Spleen (tissue), 11 donors: ENCODE measurements at regions not wholly inside any gene's neighbourhood (a gene's known extent, or its start where the extent isn't known, plus 50 kb on each side); places are given as distances from the start of the nearest gene placed in this dataset.

Source experiments
- DNase-seq: peaks from one replicate; pipeline ENCODE4 v3.0.0-alpha.2; 2020
- H3K27ac ChIP-seq, 8 donors: fragments of 200-600 bp; sonication (generic) in 7 of 8; 1 replicate in 4 of 8; 2 replicates in 4 of 8; pipeline versions ENCODE4 v1.5.0 to v1.8.0; 2016 to 2021; ENCODE audit warnings: inconsistent platforms in 4 of 8, mild to moderate bottlenecking in 4 of 8, moderate library complexity in 1 of 8
- H3K27me3 ChIP-seq, 7 donors: fragments of 200-600 bp; sonication (generic) in 6 of 7; replicated peaks in 1 of 7; 1 replicate in 4 of 7; 2 replicates in 3 of 7; pipeline versions ENCODE4 v1.5.0 to v1.8.0; 2016 to 2021; ENCODE audit warnings: inconsistent platforms in 3 of 7, mild to moderate bottlenecking in 1 of 7
- H3K36me3 ChIP-seq, 6 donors: fragments of 200-600 bp; sonication (generic) in 5 of 6; 1 replicate in 4 of 6; 2 replicates in 2 of 6; pipeline versions ENCODE4 v1.5.0 to v1.8.0; 2016 to 2021; ENCODE audit warnings: inconsistent platforms in 2 of 6
- H3K4me1 ChIP-seq, 6 donors: fragments of 200-600 bp; sonication (generic) in 5 of 6; 1 replicate in 3 of 6; 2 replicates in 3 of 6; pipeline versions ENCODE4 v1.5.0 to v1.8.0; 2016 to 2021; ENCODE audit warnings: inconsistent platforms in 3 of 6
- H3K4me3 ChIP-seq, 8 donors: fragments of 200-600 bp; sonication (generic) in 7 of 8; 1 replicate in 4 of 8; 2 replicates in 4 of 8; pipeline versions ENCODE4 v1.5.0 to v1.8.0; 2016 to 2021; ENCODE audit warnings: inconsistent platforms in 4 of 8, mild to moderate bottlenecking in 4 of 8, moderate library complexity in 2 of 8
- H3K9me3 ChIP-seq, 8 donors: fragments of 200-600 bp; sonication (generic) in 7 of 8; 1 replicate in 4 of 8; 2 replicates in 4 of 8; pipeline versions ENCODE4 v1.5.0 to v1.8.0; 2016 to 2021; ENCODE audit warnings: inconsistent platforms in 4 of 8
- CTCF ChIP-seq, 11 experiments: fragments of 200-600 bp in 7 of 11; fragments of 450-650 bp in 4 of 11; sonication (generic) in 4 of 11; IDR thresholded peaks in 8 of 11; conservative IDR thresholded peaks in 3 of 11; 1 replicate in 7 of 11; 2 replicates in 4 of 11; pipeline versions ENCODE4 v1.4.0 to v1.8.0; 2016 to 2021; ENCODE audit warnings: antibody characterized with exemption in 11 of 11, inconsistent platforms in 4 of 11, mild to moderate bottlenecking in 1 of 11
- POLR2A ChIP-seq, 3 donors: fragments of 450-650 bp; IDR thresholded peaks; one replicate each; pipeline ENCODE4 v1.5.1; 2017; ENCODE audit warnings: antibody characterized with exemption in 3 of 3, mild to moderate bottlenecking in 1 of 3
- POLR2AphosphoS5 ChIP-seq, 3 donors: sonication (generic); formaldehyde crosslinking; IDR thresholded peaks; one replicate each; pipeline ENCODE4 v1.5.1; 2017; ENCODE audit warnings: antibody characterized with exemption in 3 of 3
- WGBS, 5 donors: extraction: QIAGEN DNeasy Blood & Tissue Kit in 3 of 5; methylation state at CpG; one replicate each; pipeline versions ENCODE4 v1.1.5 to v1.1.7; 2013 to 2018; 5-methylcytosine and 5-hydroxymethylcytosine counted together
- intact Hi-C: fragments of 100-400 bp; cut with DNase I; formaldehyde crosslinking; loops from one replicate; pipeline ENCODE4 v1.15.0; 2023; ENCODE audit warnings: low total_unique reads
- donor health status: healthy with polysubstance abuse.
- donor health status: DM: no; HTN: no; CAD: no; lungs with moderate emphysema.
- donor health status: DM: no; HTN: no; CAD: no.
- donor health status: Bipolar disorder and iron deficiency.
- donor health status: healthy.
- donor health status: DM: no; HTN: no; CAD: no.
- donor health status: DM: yes; HTN: yes; CAD: no.

- 13 to 24% (median 21%) methylated on average over 29 to 32 of the region's 32 CpGs for WGBS, 5 donors
- DNase-seq, result no peak
- Histone ChIP-seq H3K36me3 (no peaks in the 10 kb centered on the region), H3K27me3 (peaks cover 6 to 91% (median 41%) of the 10 kb centered on the region in 7 donors), H3K4me3 (no peak overlapping the region), H3K4me1 (no peaks in the 10 kb centered on the region), H3K9me3 (no peaks in the 10 kb centered on the region), H3K27ac (no peak overlapping the region)
- intact Hi-C loops, result no loop called here
- no peak for TF ChIP-seq POLR2A (IDR thresholded peaks at IDR 0.05)
- TF ChIP-seq CTCF (IDR thresholded peaks at IDR 0.05 in 8 of 11, conservative IDR thresholded peaks at IDR 0.05 in 3 of 11), result no peak
- TF ChIP-seq POLR2AphosphoS5 (IDR thresholded peaks at IDR 0.05), result no peak
Observed at GRCh38 chr10:128265596-128265995, 139.4 kb upstream of the MKI67 start.

- Histone ChIP-seq H3K9me3 (no peaks in the 10 kb centered on the region), H3K27ac (no peak overlapping the region), H3K4me3 (no peak overlapping the region), H3K27me3 (peaks cover 6 to 96% (median 40%) of the 10 kb centered on the region in 7 donors), H3K36me3 (no peaks in the 10 kb centered on the region), H3K4me1 (no peaks in the 10 kb centered on the region)
- TF ChIP-seq POLR2A (IDR thresholded peaks at IDR 0.05), result no peak
- no peak for TF ChIP-seq POLR2AphosphoS5 (IDR thresholded peaks at IDR 0.05)
- no peak for TF ChIP-seq CTCF (IDR thresholded peaks at IDR 0.05 in 8 of 11, conservative IDR thresholded peaks at IDR 0.05 in 3 of 11)
- intact Hi-C loops, result no loop called here
- no peak for DNase-seq
- 40 to 46% (median 43%) methylated on average over 5 of the region's 5 CpGs for WGBS, 5 donors
Observed at GRCh38 chr10:128267581-128267980, 141.4 kb upstream of the MKI67 start.

- peaks cover 6 to 96% (median 38%) of the 10 kb centered on the region in 7 donors for H3K27me3 ChIP-seq
- no peaks in the 10 kb centered on the region for H3K36me3 ChIP-seq
- no peak overlapping the region for H3K4me3 ChIP-seq
- DNase-seq, result no peak
- H3K4me1 ChIP-seq, result no peaks in the 10 kb centered on the region
- TF ChIP-seq CTCF (IDR thresholded peaks at IDR 0.05 in 8 of 11, conservative IDR thresholded peaks at IDR 0.05 in 3 of 11) (no peak), POLR2A (IDR thresholded peaks at IDR 0.05) (no peak), POLR2AphosphoS5 (IDR thresholded peaks at IDR 0.05) (no peak)
- intact Hi-C loops, result no loop called here
- H3K9me3 ChIP-seq, result no peaks in the 10 kb centered on the region
- WGBS, 5 donors, result 24 to 40% (median 35%) methylated on average over 18 to 25 of the region's 25 CpGs
- H3K27ac ChIP-seq, result no peak overlapping the region
Observed at GRCh38 chr10:128268015-128268722, 141.9 kb upstream of the MKI67 start.

GRCh38 chr10:128274938-128275337 is 148.7 kb upstream of the MKI67 start:
- Histone ChIP-seq H3K36me3 (no peaks in the 10 kb centered on the region), H3K9me3 (no peaks in the 10 kb centered on the region), H3K27ac (no peak overlapping the region), H3K4me3 (no peak overlapping the region), H3K4me1 (peaks cover 0 to 11% (median 6%) of the 10 kb centered on the region in 6 donors), H3K27me3 (peaks cover 0 to 98% (median 21%) of the 10 kb centered on the region in 7 donors)
- DNase-seq, result no peak
- WGBS, 5 donors, result 1 to 5% (median 4%) methylated on average over 10 of the region's 10 CpGs
- intact Hi-C loops, result no loop called here
- no peak for TF ChIP-seq POLR2AphosphoS5 (IDR thresholded peaks at IDR 0.05)
- no peak for TF ChIP-seq POLR2A (IDR thresholded peaks at IDR 0.05)
- TF ChIP-seq CTCF (IDR thresholded peaks at IDR 0.05 in 8 of 11, conservative IDR thresholded peaks at IDR 0.05 in 3 of 11), result no peak
